Uterus (tissue), 3 donors: ENCODE measurements at regions not wholly inside any gene's neighbourhood (a gene's known extent, or its start where the extent isn't known, plus 50 kb on each side); places are given as distances from the start of the nearest gene placed in this dataset.

Source experiments
- DNase-seq, 2 donors: peaks; one replicate each; pipeline ENCODE4 v3.0.0-alpha.2; 2019 to 2020
- H3K27ac ChIP-seq, 2 donors: fragments of 200-600 bp; sonication (generic); 1 replicate in 1 of 2; 2 replicates in 1 of 2; pipeline ENCODE4 v1.5.1; 2016 to 2018
- H3K27me3 ChIP-seq, 2 donors: fragments of 200-600 bp; sonication (generic); one replicate each; pipeline ENCODE4 v1.5.1; 2018 to 2019; ENCODE audit warnings: control low read depth in 1 of 2
- H3K36me3 ChIP-seq, 2 donors: fragments of 200-600 bp; sonication (generic); one replicate each; pipeline ENCODE4 v1.5.1; 2019; ENCODE audit warnings: control low read depth in 1 of 2
- H3K4me1 ChIP-seq, 2 donors: fragments of 200-600 bp; sonication (generic); one replicate each; pipeline ENCODE4 v1.5.1; 2018 to 2019; ENCODE audit warnings: control low read depth in 1 of 2
- H3K4me3 ChIP-seq, 2 donors: fragments of 200-600 bp; sonication (generic); 1 replicate in 1 of 2; 2 replicates in 1 of 2; pipeline ENCODE4 v1.5.1; 2018 to 2019; ENCODE audit warnings: mild to moderate bottlenecking in 1 of 2
- H3K9me3 ChIP-seq, 2 donors: fragments of 200-600 bp; sonication (generic); one replicate each; pipeline ENCODE4 v1.5.1; 2019; ENCODE audit warnings: control low read depth in 1 of 2
- POLR2A ChIP-seq, 2 donors: fragments of 450-650 bp; IDR thresholded peaks; one replicate each; pipeline ENCODE4 v1.6.1; 2016; ENCODE audit warnings: antibody characterized with exemption in 2 of 2, mild to moderate bottlenecking in 1 of 2, moderate library complexity in 1 of 2
- intact Hi-C: fragments of 100-400 bp; cut with DNase I; formaldehyde crosslinking; loops from one replicate; pipeline ENCODE4 v1.15.1; 2023; ENCODE audit warnings: low total_unique reads
- TF ChIP-seq, protein P1 (sequence below), 4 experiments: fragments of 200-600 bp in 2 of 4; fragments of 450-650 bp in 2 of 4; sonication (generic) in 2 of 4; IDR thresholded peaks; one replicate each; pipeline ENCODE4 v1.5.1; 2016 to 2019; ENCODE audit warnings: antibody characterized with exemption in 4 of 4, mild to moderate bottlenecking in 2 of 4, moderate library complexity in 1 of 4
- donor health status: DM: yes; HTN: yes; CAD: no.

- DNase-seq: no peak
- no peaks in the 10 kb centered on the region for H3K36me3 ChIP-seq
- H3K27me3 ChIP-seq: no peaks in the 10 kb centered on the region
- no peak overlapping the region for H3K27ac ChIP-seq
- intact Hi-C loops: no loop called here
- H3K4me1 ChIP-seq: no peaks in the 10 kb centered on the region
- H3K4me3 ChIP-seq: no peak overlapping the region
- TF ChIP-seq, protein P1, sequence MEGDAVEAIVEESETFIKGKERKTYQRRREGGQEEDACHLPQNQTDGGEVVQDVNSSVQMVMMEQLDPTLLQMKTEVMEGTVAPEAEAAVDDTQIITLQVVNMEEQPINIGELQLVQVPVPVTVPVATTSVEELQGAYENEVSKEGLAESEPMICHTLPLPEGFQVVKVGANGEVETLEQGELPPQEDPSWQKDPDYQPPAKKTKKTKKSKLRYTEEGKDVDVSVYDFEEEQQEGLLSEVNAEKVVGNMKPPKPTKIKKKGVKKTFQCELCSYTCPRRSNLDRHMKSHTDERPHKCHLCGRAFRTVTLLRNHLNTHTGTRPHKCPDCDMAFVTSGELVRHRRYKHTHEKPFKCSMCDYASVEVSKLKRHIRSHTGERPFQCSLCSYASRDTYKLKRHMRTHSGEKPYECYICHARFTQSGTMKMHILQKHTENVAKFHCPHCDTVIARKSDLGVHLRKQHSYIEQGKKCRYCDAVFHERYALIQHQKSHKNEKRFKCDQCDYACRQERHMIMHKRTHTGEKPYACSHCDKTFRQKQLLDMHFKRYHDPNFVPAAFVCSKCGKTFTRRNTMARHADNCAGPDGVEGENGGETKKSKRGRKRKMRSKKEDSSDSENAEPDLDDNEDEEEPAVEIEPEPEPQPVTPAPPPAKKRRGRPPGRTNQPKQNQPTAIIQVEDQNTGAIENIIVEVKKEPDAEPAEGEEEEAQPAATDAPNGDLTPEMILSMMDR (IDR thresholded peaks at IDR 0.05): no peak
- no peak for TF ChIP-seq POLR2A (IDR thresholded peaks at IDR 0.05)
- H3K9me3 ChIP-seq: no peaks in the 10 kb centered on the region
Measured at GRCh38 chr2:128523457-128523856, 204.8 kb upstream of the HS6ST1 start.

- no peaks in the 10 kb centered on the region for H3K4me1 ChIP-seq
- H3K27ac ChIP-seq: no peak overlapping the region
- no peaks in the 10 kb centered on the region for H3K9me3 ChIP-seq
- TF ChIP-seq, protein P1 (IDR thresholded peaks at IDR 0.05): no peak
- no peak for TF ChIP-seq POLR2A (IDR thresholded peaks at IDR 0.05)
- H3K27me3 ChIP-seq: no peaks in the 10 kb centered on the region
- intact Hi-C loops: no loop called here
- no peak overlapping the region for H3K4me3 ChIP-seq
- no peaks in the 10 kb centered on the region for H3K36me3 ChIP-seq
- DNase-seq: no peak
Measured at GRCh38 chr2:128524183-128524582, 205.5 kb upstream of the HS6ST1 start.

GRCh38 chr2:128525653-128526052 lies 207.0 kb upstream of the HS6ST1 start:
- H3K36me3 ChIP-seq: no peaks in the 10 kb centered on the region
- no peaks in the 10 kb centered on the region for H3K9me3 ChIP-seq
- no peaks in the 10 kb centered on the region for H3K4me1 ChIP-seq
- DNase-seq: no peak
- no peaks in the 10 kb centered on the region for H3K27me3 ChIP-seq
- no peak overlapping the region for H3K4me3 ChIP-seq
- TF ChIP-seq, protein P1 (IDR thresholded peaks at IDR 0.05): no peak
- no peak for TF ChIP-seq POLR2A (IDR thresholded peaks at IDR 0.05)
- H3K27ac ChIP-seq: no peak overlapping the region
- intact Hi-C loops: no loop called here

GRCh38 chr2:128526455-128526976 lies 207.8 kb upstream of the HS6ST1 start:
- Histone ChIP-seq H3K9me3 (no peaks in the 10 kb centered on the region), H3K27ac (no peak overlapping the region), H3K4me1 (no peaks in the 10 kb centered on the region), H3K4me3 (no peak overlapping the region), H3K27me3 (no peaks in the 10 kb centered on the region), H3K36me3 (no peaks in the 10 kb centered on the region)
- intact Hi-C loops: no loop called here
- TF ChIP-seq POLR2A (IDR thresholded peaks at IDR 0.05): no peak
- TF ChIP-seq, protein P1 (IDR thresholded peaks at IDR 0.05): no peak
- no peak for DNase-seq

DNA sequence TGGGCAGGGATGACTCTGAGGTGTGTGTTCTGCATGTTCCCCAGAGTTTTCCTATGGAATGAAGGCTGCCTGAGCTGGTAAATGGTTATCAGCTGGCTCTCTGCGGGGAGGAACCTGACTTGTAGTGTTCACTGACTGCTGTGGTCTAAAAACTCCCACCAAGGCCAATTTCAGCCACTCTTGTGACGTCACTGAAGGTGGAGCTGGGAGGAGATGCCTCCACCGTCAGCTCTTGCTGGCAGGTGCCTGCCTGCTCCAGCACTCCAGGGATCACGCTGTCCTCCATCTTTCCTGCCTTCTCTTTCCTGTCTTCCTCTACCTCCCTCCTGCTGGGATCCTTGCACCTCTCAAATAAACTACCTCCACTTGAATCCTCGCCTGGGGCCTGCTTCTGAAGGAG lies 209.5 kb upstream of the HS6ST1 start:
- TF ChIP-seq, protein P1 (IDR thresholded peaks at IDR 0.05): no peak
- no peak for TF ChIP-seq POLR2A (IDR thresholded peaks at IDR 0.05)
- no peaks in the 10 kb centered on the region for H3K36me3 ChIP-seq
- no peaks in the 10 kb centered on the region for H3K4me1 ChIP-seq
- H3K27ac ChIP-seq: no peak overlapping the region
- no peak for DNase-seq
- no peaks in the 10 kb centered on the region for H3K27me3 ChIP-seq
- H3K9me3 ChIP-seq: no peaks in the 10 kb centered on the region
- intact Hi-C loops: no loop called here
- H3K4me3 ChIP-seq: no peak overlapping the region
